HT-29 (cell line): ENCODE measurements at regions not wholly inside any gene's neighbourhood (a gene's known extent, or its start where the extent isn't known, plus 50 kb on each side); places are given as distances from the start of the nearest gene placed in this dataset.
"Not testable (repeated sequence)": the region's sequence is repeated elsewhere in the genome, so short reads cannot be mapped to it uniquely, and the experiment has no call there.

Experiments used
- DNase-seq: peaks from one replicate; pipeline ENCODE4 v3.0.0-alpha.2; 2015; ENCODE audit warnings: low spot score

GRCh38 chrX:46366381-46367207 is 178.6 kb downstream of the ZNF674 start:
- DNase-seq, result no peak

GRCh38 chrX:46354481-46354880 is 190.7 kb downstream of the ZNF674 start:
- no peak for DNase-seq

DNA sequence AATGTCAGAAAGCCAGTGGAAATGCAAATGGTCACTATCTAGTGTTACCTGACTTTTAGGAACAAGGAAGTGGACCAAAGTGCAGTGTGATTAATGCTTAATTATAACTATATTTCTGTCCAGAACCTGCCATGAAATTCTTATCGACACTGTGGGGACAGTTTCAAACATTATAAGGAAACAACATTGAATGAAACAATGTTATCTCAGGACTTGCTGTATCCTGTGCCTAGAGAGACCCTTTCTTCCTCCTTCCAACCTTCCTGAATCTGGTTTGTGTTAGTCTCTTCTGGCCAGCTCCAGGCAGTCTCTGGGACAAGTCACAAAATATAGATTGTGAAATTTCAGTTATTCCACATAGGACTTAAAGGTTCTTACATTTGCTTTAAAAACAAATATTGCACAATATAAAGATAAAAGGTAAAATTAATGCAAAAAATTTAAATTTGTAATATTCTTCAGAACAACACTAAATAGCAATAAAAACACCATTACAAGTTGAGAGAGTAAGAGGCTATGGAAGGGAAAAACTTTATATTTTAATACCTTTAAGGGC is 203.4 kb downstream of the ZNF674 start:
- peak; percentile 23 for DNase-seq

GRCh38 chrX:46340696-46341095 is 204.5 kb downstream of the ZNF674 start:
- DNase-seq, result no peak

- peak; percentile 78 for DNase-seq
These were observed 211.7 kb downstream of the ZNF674 start for GRCh38 chrX:46333550-46333949.

GRCh38 chrX:46330981-46331380 is 214.2 kb downstream of the ZNF674 start:
- DNase-seq, result no peak

DNA sequence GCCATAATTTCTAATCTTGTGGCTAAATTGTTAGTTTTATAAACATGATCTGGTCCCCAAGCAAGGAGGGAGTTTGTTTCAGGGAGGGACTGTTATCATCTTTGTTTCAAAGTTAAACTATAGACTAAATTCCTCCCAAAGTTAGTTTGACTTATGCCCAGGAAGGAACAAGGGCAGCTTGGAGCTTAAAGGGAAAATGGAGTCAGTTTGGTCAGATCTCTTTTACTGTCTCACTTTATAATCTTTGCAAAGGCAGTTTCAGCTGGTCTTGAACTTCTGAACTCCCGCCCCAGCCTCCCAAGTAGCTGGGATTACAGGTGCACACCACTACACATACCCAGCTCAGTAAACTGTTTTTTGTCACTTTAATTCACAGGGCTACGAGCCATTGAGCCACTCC is 214.7 kb downstream of the ZNF674 start:
- no peak for DNase-seq

DNA sequence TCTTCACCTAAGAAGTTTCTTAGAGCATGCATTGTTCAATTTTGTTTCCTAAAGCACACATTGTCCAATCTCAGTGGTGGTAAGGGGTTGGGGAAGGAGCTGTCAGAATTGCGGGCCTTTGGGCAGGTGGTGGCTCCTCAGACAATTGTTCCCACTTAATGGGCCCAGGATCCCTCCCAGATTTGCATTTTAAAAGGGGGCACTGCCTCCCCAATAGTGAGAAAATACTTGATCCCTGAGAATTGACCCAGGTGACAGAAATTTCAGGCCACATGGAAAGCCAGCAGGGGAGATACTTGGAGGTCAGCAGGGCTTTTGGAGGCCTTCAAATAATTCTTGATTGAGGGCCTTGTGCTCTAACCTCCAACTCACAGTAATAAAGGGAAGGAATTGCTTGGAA is 217.1 kb downstream of the ZNF674 start:
- no peak for DNase-seq

- peak; percentile 90 for DNase-seq
These were observed 217.6 kb downstream of the ZNF674 start for GRCh38 chrX:46327566-46328115.

DNA sequence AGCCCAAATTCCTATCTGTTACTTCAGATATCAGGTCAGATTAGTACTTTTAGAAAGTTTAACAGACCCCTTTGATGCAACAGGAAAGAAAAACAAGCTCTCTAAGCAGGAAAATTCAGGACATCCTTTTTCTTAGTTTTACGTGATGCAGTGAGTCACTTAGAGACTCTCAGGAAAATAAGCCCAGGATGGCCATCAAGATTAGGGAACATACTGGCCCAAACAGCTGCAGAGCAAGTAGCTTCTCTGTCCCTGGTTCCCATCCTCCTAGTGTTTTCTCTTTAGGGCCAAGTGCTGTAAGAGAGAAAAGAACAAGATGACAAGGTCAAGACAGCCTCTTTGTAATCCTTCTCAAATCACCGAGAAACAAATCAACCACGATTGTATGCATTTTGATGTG is 219.1 kb downstream of the ZNF674 start:
- peak; percentile 39 for DNase-seq

- peak; percentile 77 for DNase-seq
These were observed 219.8 kb downstream of the ZNF674 start for GRCh38 chrX:46325312-46325877.

DNA sequence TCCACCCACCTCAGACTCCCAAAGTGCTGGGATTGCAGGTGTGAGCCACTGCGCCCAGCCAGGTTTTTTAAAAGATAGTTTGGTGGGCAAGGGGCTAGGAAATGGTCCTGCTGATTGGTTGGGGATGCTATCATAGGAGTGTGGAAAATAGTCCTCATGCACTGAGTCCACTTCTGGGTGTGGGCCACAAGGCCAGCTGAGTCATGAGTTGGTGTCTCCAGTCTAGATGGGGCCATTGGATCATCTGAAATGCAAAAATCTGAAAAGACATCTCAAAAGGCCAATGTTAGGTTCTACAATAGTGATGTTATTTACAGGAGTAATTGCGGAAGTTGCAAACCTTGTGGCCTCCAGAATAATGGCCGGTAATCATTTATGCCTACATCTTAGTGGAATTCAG is 221.1 kb downstream of the ZNF674 start:
- DNase-seq, result no peak

GRCh38 chrX:46322929-46323328 is 222.3 kb downstream of the ZNF674 start:
- DNase-seq, result not testable (repeated sequence)

GRCh38 chrX:46321676-46322075 is 223.5 kb downstream of the ZNF674 start:
- DNase-seq, result no peak

DNA sequence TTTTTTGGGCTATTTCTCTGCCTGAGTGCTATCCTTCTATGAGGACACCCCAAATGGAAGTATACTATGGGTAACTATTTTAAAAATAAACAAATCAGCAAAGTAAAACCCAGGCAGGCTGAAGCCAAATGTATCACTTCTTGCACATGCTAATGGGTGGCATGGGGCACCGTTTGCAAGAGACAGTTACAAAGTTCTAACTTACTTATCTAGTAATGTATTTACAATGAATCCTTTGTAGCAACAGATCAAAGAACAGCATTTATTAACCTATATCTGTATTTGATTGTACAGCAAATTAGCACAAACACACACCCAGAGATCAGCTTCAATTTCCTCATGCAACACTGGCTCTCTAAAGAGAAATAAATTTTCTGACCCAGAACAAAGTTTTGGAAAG is 225.5 kb downstream of the ZNF674 start:
- DNase-seq, result no peak

DNA sequence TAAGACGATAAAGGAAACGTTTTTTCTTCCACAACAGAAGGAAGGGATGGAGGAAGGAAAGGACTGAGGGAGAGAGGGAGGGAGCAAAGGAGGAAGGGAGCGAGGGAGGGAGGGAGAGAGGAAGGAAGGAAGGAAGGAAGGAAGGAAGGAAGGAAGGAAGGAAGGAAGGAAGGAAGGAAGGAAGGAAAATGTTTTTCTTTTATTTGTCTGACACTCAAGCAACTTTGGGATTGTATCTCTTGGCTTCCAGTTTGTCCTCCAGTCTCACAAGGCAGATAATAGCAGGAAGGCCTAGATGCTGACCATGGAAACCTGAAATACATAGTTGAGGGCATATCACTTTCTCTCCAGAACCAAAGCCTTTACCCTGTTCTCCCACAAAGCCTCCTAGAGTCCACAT is 226.7 kb downstream of the ZNF674 start:
- no peak for DNase-seq

- peak; percentile 85 for DNase-seq
These were observed 228.1 kb downstream of the ZNF674 start for GRCh38 chrX:46317163-46317562.

- no peak for DNase-seq
These were observed 233.6 kb downstream of the ZNF674 start for GRCh38 chrX:46311581-46312120.

GRCh38 chrX:46310815-46311497 is 234.3 kb downstream of the ZNF674 start:
- no peak for DNase-seq

DNA sequence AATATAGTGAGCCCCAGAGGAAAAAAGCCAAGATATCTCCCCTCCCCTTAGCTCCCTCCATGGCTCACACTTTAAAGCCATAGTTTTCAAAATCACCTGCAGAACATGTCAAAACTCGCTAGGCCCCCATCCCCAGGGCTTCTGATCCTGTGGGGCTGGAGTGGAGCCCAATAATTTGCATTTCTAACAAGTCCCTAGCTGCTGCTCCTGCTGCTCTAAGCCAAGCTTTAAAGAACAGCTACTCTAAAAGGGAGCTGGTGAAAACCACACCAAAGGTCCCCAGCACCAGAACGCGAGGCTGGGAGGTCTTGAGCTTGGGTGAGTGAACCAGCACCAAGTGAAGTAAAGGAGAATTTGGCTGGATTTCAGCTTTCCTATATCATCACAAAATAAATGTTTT is 237.1 kb downstream of the ZNF674 start:
- DNase-seq, result no peak

DNA sequence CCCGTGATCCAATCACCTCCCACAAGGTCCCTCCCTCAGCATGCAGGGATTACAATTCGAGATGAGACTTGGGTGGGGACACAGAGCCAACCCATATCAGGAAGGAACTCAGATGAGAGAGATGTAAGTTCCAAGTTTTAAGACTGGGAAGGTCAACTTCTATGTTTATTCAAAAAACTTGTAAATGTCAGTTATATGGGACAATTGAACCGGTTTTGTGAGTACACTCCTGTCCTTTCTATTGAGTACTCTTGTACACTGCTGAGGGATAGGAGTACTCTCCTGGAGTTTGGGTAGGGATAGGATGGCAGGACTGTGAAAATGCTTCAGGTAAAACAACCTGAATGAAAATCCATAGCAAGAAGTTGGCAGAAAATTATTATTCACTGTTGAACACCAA is 239.1 kb downstream of the ZNF674 start:
- DNase-seq, result no peak

DNA sequence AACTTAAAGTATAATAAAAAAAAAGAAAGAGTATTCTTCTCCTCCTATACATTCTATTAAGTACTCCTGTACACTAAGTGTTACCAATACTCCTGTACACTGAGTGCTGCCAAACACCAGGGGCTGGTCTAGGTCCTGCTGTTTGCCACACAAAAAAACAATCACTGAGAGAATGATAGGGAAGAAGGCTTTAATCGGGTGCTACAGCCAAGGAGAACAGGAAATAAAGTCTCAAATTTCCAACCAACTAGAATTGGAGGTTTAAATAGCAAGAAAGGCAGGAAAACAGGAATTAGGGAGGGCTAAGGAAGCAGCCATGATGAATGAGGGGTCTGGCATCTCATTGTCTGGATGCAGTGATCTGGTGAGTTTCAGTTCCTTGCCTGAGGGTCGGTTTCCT is 239.8 kb downstream of the ZNF674 start:
- no peak for DNase-seq
